ENCODE measurements at regions not wholly inside any gene's neighbourhood (a gene's known extent, or its start where the extent isn't known, plus 50 kb on each side); places are given as distances from the start of the nearest gene placed in this dataset.
"Not testable (repeated sequence)": the region's sequence is repeated elsewhere in the genome, so short reads cannot be mapped to it uniquely, and the experiment has no call there.

DNA sequence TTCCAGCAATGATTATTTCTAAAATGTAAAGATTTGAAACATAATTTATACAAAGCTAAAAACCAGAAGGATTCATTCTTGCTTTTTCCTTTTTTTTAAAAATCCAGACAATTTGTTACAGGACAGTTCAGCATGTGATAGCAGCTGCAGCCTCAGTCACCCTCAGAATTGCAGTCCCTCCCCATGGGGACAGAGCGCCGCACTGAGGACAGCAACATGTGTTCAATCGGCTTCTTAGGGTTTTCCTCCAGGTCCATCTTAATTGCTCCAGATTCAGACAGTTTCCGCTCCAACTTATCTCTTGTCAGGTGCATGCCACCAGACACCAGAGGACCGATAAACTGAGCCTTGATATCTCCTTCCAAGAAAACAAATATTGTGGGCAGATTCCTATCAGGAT lies 134.9 kb upstream of the TBC1D5 start:
- WGBS, 2 experiments (ENCODE audit: insufficient coverage in 2 of 2) = 86 to 100% methylated on average over 3 to 4 of the region's 5 CpGs

DNA sequence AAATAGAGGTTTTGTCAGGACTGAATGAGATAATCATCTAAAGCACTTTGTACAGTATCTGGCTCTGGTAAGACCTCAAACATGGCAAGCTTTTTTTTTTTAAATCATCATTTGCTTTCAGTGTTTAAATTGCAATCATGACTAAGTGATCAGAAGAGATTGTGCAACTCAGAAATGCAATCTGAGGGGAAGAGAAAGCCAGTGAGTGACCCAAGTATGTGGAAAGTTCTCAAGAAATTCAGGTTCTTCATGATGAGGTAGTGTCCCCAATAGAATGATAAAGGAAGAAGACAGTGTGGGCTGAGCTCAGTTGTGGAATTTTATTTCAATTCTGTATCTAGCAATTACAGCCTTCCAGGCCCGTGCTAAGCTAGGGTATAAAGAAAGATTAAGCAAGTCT lies 132.2 kb upstream of the TBC1D5 start:
- Histone ChIP-seq H3K27ac (ENCODE audit: low read depth, low read length, severe bottlenecking) (no peak overlapping the region), H3K9me3 (ENCODE audit: control insufficient read depth, low read length) (no peaks in the 10 kb centered on the region), H3K4me1 (ENCODE audit: control insufficient read depth, insufficient read depth, low read length, poor library complexity, severe bottlenecking) (no peaks in the 10 kb centered on the region), H3K4me3 (ENCODE audit: extremely low read depth, insufficient read depth, low read length, poor library complexity, severe bottlenecking) (no peak overlapping the region), H3K36me3 (ENCODE audit: control insufficient read depth, insufficient read depth, low read length) (no peaks in the 10 kb centered on the region)
- WGBS, 2 experiments (ENCODE audit: insufficient coverage in 2 of 2) = no CpG with 5 or more reads among the region's 1 CpG

More for the DNA sequence above, 134.9 kb upstream of the TBC1D5 start:
- no peaks in the 10 kb centered on the region for H3K4me1 ChIP-seq (ENCODE audit: control insufficient read depth, insufficient read depth, low read length, poor library complexity, severe bottlenecking)
- no peaks in the 10 kb centered on the region for H3K36me3 ChIP-seq (ENCODE audit: control insufficient read depth, insufficient read depth, low read length)
- H3K4me3 ChIP-seq (ENCODE audit: extremely low read depth, insufficient read depth, low read length, poor library complexity, severe bottlenecking) = no peak overlapping the region
- H3K27ac ChIP-seq (ENCODE audit: low read depth, low read length, severe bottlenecking) = no peak overlapping the region
- H3K9me3 ChIP-seq (ENCODE audit: control insufficient read depth, low read length) = no peaks in the 10 kb centered on the region

DNA sequence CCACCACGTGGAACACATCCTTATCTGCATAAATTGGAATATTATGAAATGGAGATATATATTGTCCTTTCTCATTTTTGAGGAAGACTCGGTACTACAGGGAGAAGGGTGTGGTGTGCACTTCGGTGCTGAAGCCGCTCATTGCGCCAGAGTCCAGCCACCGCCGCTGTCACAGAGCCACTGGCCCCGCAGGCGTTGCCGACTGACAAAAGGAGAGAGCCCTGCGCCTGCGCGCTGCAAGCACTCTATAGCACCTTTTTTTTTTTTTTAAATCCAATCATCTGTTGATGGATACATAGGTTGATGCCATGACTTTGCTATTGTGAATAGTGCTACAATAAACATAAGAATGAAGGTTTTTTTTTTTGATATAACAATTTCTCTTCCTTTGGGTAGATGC lies 130.0 kb upstream of the TBC1D5 start:
- H3K9me3 ChIP-seq (ENCODE audit: control insufficient read depth, low read length) = no peaks in the 10 kb centered on the region
- H3K4me3 ChIP-seq (ENCODE audit: extremely low read depth, insufficient read depth, low read length, poor library complexity, severe bottlenecking) = no peak overlapping the region
- WGBS, 2 experiments (ENCODE audit: insufficient coverage in 2 of 2) = 90 to 93% methylated on average over 6 to 7 of the region's 13 CpGs
- H3K36me3 ChIP-seq (ENCODE audit: control insufficient read depth, insufficient read depth, low read length) = no peaks in the 10 kb centered on the region
- no peaks in the 10 kb centered on the region for H3K4me1 ChIP-seq (ENCODE audit: control insufficient read depth, insufficient read depth, low read length, poor library complexity, severe bottlenecking)
- H3K27ac ChIP-seq (ENCODE audit: low read depth, low read length, severe bottlenecking) = no peak overlapping the region

DNA sequence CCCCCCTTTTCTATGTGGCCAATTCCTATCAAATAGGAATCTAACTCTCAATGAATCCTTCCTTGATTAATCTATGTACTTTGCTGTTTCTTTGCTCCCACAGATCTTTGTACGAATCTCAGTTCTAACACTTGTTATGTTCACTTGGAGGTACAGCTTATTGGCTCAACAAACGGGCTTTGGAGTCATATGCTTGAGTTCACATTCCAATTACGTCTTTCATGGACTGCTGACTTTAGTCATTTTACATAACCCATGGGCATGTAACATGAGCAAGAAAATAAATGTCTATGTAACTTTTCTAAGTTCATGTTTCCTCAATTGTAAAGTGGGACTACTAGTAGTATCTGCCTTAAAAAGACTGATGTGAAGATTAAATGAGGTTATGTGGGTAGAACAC lies 123.2 kb upstream of the TBC1D5 start:
- no peaks in the 10 kb centered on the region for H3K4me1 ChIP-seq (ENCODE audit: control insufficient read depth, insufficient read depth, low read length, poor library complexity, severe bottlenecking)
- 83 to 100% methylated on average over 1 to 3 of the region's 3 CpGs for WGBS, 2 experiments (ENCODE audit: insufficient coverage in 2 of 2)
- H3K36me3 ChIP-seq (ENCODE audit: control insufficient read depth, insufficient read depth, low read length) = no peaks in the 10 kb centered on the region
- H3K4me3 ChIP-seq (ENCODE audit: extremely low read depth, insufficient read depth, low read length, poor library complexity, severe bottlenecking) = no peak overlapping the region
- H3K27ac ChIP-seq (ENCODE audit: low read depth, low read length, severe bottlenecking) = no peak overlapping the region
- H3K9me3 ChIP-seq (ENCODE audit: control insufficient read depth, low read length) = no peaks in the 10 kb centered on the region

DNA sequence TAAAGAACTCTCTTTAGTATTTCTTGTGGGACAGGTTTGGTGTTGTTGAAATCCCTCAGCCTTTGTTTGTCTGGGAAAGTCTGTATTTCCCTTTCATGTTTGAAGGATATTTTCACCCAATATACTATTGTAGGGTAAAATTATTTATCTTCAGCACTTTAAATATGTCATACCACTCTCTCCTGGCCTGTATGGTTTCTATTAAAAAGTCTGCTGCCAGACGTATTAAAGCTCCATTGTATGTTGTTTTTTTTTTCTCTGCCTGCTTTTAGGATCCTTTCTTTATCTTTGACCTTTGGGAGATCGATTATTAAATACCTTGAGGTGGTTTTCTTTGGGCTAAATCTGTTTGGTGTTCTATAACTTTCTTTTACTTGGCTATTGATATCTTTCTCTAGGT lies 119.0 kb upstream of the TBC1D5 start:
- Histone ChIP-seq H3K27ac (ENCODE audit: low read depth, low read length, severe bottlenecking) (no peak overlapping the region), H3K36me3 (ENCODE audit: control insufficient read depth, insufficient read depth, low read length) (no peaks in the 10 kb centered on the region), H3K9me3 (ENCODE audit: control insufficient read depth, low read length) (no peaks in the 10 kb centered on the region), H3K4me1 (ENCODE audit: control insufficient read depth, insufficient read depth, low read length, poor library complexity, severe bottlenecking) (no peaks in the 10 kb centered on the region), H3K4me3 (ENCODE audit: extremely low read depth, insufficient read depth, low read length, poor library complexity, severe bottlenecking) (no peak overlapping the region)
- 89% methylated on average over 1 of the region's 2 CpGs; no CpG with 5 or more reads in 1 of the 2 experiments for WGBS, 2 experiments (ENCODE audit: insufficient coverage in 2 of 2)

DNA sequence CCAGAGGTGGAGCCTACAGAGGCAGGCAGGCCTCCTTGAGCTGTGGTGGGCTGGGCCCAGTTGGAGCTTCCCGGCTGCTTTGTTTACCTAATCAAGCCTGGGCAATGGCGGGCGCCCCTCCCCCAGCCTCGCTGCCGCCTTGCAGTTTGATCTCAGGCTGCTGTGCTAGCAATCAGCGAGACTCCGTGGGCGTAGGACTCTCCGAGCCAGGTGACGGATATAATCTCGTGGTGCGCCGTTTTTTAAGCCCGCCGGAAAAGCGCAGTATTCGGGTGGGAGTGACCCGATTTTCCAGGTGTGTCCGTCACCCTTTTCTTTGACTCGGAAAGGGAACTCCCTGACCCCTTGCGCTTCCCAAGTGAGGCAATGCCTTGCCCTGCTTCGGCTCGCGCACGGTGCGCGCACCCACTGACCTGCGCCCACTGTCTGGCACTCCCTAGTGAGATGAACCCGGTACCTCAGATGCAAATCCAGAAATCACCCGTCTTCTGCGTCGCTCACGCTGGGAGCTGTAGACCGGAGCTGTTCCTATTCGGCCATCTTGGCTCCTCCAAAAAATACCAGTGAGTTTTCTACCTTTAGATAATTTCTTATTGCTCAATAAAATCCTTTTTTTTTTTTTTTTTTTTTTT lies 118.5 kb upstream of the TBC1D5 start:
- not testable (repeated sequence) for H3K4me3 ChIP-seq (ENCODE audit: extremely low read depth, insufficient read depth, low read length, poor library complexity, severe bottlenecking); H3K27ac ChIP-seq (ENCODE audit: low read depth, low read length, severe bottlenecking); H3K36me3 ChIP-seq (ENCODE audit: control insufficient read depth, insufficient read depth, low read length); H3K4me1 ChIP-seq (ENCODE audit: control insufficient read depth, insufficient read depth, low read length, poor library complexity, severe bottlenecking); H3K9me3 ChIP-seq (ENCODE audit: control insufficient read depth, low read length)
- 83 to 87% methylated on average over 20 to 21 of the region's 35 CpGs for WGBS, 2 experiments (ENCODE audit: insufficient coverage in 2 of 2)

DNA sequence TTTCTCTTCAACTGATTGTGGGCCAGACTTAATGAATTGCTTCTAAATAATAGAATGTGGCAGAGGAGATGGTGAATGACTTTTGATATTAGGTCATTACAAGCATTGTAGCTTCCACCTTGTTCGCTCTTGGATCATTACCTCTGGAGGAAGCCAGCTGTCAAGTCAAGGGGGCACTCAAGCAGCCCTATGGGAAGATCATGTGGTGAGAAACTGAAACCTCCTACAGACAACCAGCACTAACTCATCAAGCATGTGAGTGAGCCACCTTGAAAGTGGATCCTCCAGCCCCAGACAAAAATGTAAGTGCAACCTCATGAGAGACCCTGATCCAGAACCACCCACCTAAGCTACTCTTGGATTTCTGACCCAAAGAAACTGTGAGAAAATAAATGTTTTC lies 109.8 kb upstream of the TBC1D5 start:
- Histone ChIP-seq H3K4me3 (ENCODE audit: extremely low read depth, insufficient read depth, low read length, poor library complexity, severe bottlenecking) (no peak overlapping the region), H3K9me3 (ENCODE audit: control insufficient read depth, low read length) (no peaks in the 10 kb centered on the region), H3K4me1 (ENCODE audit: control insufficient read depth, insufficient read depth, low read length, poor library complexity, severe bottlenecking) (peaks cover under 1% of the 10 kb centered on the region), H3K36me3 (ENCODE audit: control insufficient read depth, insufficient read depth, low read length) (no peaks in the 10 kb centered on the region), H3K27ac (ENCODE audit: low read depth, low read length, severe bottlenecking) (no peak overlapping the region)
- 50% methylated on average over 1 of the region's 1 CpG; no CpG with 5 or more reads in 1 of the 2 experiments for WGBS, 2 experiments (ENCODE audit: insufficient coverage in 2 of 2)

DNA sequence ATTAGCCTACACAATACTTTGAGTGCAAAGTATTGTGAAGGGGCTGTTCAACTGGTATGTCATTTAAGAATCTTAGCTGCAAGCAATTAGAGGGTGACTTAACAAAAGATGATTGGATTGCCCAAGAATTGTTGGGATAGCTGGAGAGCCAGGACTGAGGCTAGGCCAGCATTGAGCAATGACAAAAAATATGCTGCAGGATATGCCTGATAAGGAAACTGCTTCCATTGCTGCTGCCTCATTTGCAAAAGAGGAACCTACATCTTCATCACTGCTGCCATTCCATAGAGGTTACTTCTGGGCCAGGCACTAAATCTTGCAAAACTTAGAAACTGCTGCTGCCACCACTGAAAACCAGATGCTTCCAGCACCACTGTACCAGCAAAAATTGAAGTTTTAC lies 108.0 kb upstream of the TBC1D5 start:
- Histone ChIP-seq H3K4me3 (ENCODE audit: extremely low read depth, insufficient read depth, low read length, poor library complexity, severe bottlenecking) (no peak overlapping the region), H3K36me3 (ENCODE audit: control insufficient read depth, insufficient read depth, low read length) (no peaks in the 10 kb centered on the region), H3K9me3 (ENCODE audit: control insufficient read depth, low read length) (no peaks in the 10 kb centered on the region), H3K27ac (ENCODE audit: low read depth, low read length, severe bottlenecking) (no peak overlapping the region), H3K4me1 (ENCODE audit: control insufficient read depth, insufficient read depth, low read length, poor library complexity, severe bottlenecking) (peaks cover 13% of the 10 kb centered on the region)

DNA sequence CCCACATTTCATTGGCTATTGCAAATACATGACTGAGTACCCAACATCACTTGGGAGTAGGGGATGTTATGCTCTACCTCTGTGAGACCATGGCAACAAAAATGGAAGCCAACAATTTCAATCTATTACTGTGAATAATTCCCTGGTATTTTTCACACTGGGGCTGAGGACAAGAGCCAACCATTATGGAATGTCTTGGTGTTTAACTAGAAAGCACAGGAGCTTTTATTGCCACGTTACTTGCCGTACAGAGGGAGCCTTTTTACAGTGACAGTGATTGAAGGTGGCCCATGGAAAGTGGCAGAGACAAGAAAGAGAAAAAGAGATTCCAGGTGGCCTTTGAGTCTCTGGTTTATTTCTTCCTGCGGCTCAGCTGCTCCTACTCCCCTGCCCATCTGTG lies 105.7 kb upstream of the TBC1D5 start:
- no peaks in the 10 kb centered on the region for H3K36me3 ChIP-seq (ENCODE audit: control insufficient read depth, insufficient read depth, low read length)
- H3K9me3 ChIP-seq (ENCODE audit: control insufficient read depth, low read length) = no peaks in the 10 kb centered on the region
- no peak overlapping the region for H3K27ac ChIP-seq (ENCODE audit: low read depth, low read length, severe bottlenecking)
- WGBS, 2 experiments (ENCODE audit: insufficient coverage in 2 of 2) = 88 to 90% methylated on average over 2 of the region's 3 CpGs
- no peak overlapping the region for H3K4me3 ChIP-seq (ENCODE audit: extremely low read depth, insufficient read depth, low read length, poor library complexity, severe bottlenecking)
- peaks cover 13% of the 10 kb centered on the region for H3K4me1 ChIP-seq (ENCODE audit: control insufficient read depth, insufficient read depth, low read length, poor library complexity, severe bottlenecking)

DNA sequence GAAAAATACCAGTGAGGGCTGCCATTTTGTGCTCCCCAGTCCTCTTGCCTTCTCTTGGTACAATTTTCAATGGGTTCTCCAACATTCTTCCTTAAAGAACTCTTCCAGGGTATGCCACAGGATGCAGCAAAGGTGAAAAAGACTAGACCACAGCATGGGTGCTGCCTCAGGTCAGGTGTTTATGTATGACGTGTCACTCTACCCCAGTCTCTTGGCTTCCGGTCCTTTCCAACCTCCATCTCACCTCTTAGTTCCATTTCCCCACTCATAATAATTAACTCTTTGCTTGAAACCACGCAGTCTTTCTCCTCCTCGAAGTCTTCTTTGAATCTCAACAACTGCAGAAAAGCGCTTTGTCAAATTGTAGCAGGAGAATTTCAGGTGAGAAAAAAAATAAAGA lies 104.7 kb upstream of the TBC1D5 start:
- Histone ChIP-seq H3K4me3 (ENCODE audit: extremely low read depth, insufficient read depth, low read length, poor library complexity, severe bottlenecking) (no peak overlapping the region), H3K9me3 (ENCODE audit: control insufficient read depth, low read length) (no peaks in the 10 kb centered on the region), H3K36me3 (ENCODE audit: control insufficient read depth, insufficient read depth, low read length) (no peaks in the 10 kb centered on the region), H3K4me1 (ENCODE audit: control insufficient read depth, insufficient read depth, low read length, poor library complexity, severe bottlenecking) (peaks cover 13% of the 10 kb centered on the region), H3K27ac (ENCODE audit: low read depth, low read length, severe bottlenecking) (no peak overlapping the region)
- 76 to 88% methylated on average over 2 to 4 of the region's 5 CpGs for WGBS, 2 experiments (ENCODE audit: insufficient coverage in 2 of 2)

DNA sequence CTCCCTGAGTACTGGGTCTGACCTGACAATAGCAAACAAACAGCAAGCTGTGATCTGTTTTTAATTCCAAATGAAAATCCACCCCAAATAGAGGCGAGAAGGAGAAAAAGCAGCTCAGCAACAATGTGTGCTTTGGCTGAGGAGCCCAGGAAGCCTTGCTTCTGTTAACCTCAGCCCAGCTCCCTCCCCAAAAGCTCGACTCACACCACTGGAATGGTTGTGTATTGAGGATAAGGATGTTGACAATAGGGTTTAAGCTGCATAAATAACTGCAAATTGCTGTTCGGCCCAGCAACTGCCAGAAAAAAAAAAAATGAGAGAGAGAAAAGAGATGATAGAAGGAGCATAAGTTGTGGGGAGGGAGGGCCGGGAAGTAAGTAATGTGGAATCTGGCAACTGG lies 104.0 kb upstream of the TBC1D5 start:
- Histone ChIP-seq H3K36me3 (ENCODE audit: control insufficient read depth, insufficient read depth, low read length) (no peaks in the 10 kb centered on the region), H3K9me3 (ENCODE audit: control insufficient read depth, low read length) (no peaks in the 10 kb centered on the region), H3K4me3 (ENCODE audit: extremely low read depth, insufficient read depth, low read length, poor library complexity, severe bottlenecking) (no peak overlapping the region), H3K27ac (ENCODE audit: low read depth, low read length, severe bottlenecking) (no peak overlapping the region), H3K4me1 (ENCODE audit: control insufficient read depth, insufficient read depth, low read length, poor library complexity, severe bottlenecking) (peaks cover 13% of the 10 kb centered on the region)
- 40 to 60% methylated on average over 1 of the region's 4 CpGs for WGBS, 2 experiments (ENCODE audit: insufficient coverage in 2 of 2)

Measured in mesodermal cell (in vitro differentiated cells).